ENCODE measurements at regions not wholly inside any gene's neighbourhood (a gene's known extent, or its start where the extent isn't known, plus 50 kb on each side); places are given as distances from the start of the nearest gene placed in this dataset.

- TF ChIP-seq CTCF (IDR thresholded peaks at IDR 0.05; ENCODE audit: poor library complexity): no peak
- TF ChIP-seq EZH2 (IDR thresholded peaks at IDR 0.05; ENCODE audit: borderline replicate concordance): no peak
Measured at GRCh38 chr13:50483416-50483815, 360.1 kb downstream of the DLEU7 start.

All from hepatocyte (in vitro differentiated cells).